Gastroesophageal sphincter (tissue), 3 donors: ENCODE measurements at regions not wholly inside any gene's neighbourhood (a gene's known extent, or its start where the extent isn't known, plus 50 kb on each side); places are given as distances from the start of the nearest gene placed in this dataset.

Experiments
- EP300 ChIP-seq: sonication (generic); formaldehyde crosslinking; IDR thresholded peaks from one replicate; pipeline ENCODE4 v1.6.1; 2017; ENCODE audit warnings: antibody characterized with exemption, mild to moderate bottlenecking
- TF ChIP-seq, protein P1 (sequence below), 4 experiments: fragments of 200-600 bp in 2 of 4; fragments of 450-650 bp in 2 of 4; sonication (generic) in 1 of 4; IDR thresholded peaks; one replicate each; pipeline ENCODE4 v1.5.1; 2017 to 2019; ENCODE audit warnings: antibody characterized with exemption in 4 of 4, mild to moderate bottlenecking in 2 of 4, moderate library complexity in 2 of 4

DNA sequence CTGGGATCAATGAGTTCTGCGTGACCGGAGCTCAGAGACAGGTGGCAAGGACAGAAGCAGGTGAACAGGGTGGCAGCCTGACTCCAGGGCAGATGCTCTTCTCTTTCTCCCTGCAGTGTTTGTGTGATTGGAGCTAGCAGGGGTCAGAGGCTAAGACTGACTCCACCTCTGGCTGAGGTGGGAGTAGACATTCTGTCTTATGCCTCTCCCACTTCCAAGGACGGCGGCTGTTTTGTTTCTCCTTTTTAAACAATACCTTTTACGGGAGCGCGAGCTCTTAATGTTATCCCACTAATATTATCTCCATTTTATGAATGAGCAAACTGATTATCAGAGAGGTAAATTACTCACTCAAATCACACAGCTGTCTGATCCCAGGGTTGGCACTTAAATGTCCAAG is 323.7 kb downstream of the MIAT start:
- TF ChIP-seq, protein P1, sequence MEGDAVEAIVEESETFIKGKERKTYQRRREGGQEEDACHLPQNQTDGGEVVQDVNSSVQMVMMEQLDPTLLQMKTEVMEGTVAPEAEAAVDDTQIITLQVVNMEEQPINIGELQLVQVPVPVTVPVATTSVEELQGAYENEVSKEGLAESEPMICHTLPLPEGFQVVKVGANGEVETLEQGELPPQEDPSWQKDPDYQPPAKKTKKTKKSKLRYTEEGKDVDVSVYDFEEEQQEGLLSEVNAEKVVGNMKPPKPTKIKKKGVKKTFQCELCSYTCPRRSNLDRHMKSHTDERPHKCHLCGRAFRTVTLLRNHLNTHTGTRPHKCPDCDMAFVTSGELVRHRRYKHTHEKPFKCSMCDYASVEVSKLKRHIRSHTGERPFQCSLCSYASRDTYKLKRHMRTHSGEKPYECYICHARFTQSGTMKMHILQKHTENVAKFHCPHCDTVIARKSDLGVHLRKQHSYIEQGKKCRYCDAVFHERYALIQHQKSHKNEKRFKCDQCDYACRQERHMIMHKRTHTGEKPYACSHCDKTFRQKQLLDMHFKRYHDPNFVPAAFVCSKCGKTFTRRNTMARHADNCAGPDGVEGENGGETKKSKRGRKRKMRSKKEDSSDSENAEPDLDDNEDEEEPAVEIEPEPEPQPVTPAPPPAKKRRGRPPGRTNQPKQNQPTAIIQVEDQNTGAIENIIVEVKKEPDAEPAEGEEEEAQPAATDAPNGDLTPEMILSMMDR (IDR thresholded peaks at IDR 0.05) = no peak
- TF ChIP-seq EP300 = no peak
